IMR-90 (cell line): ENCODE measurements at regions not wholly inside any gene's neighbourhood (a gene's known extent, or its start where the extent isn't known, plus 50 kb on each side); places are given as distances from the start of the nearest gene placed in this dataset.
A peak's percentile ranks its signal among the peaks of the same experiment; 100 is the strongest.

Experiments
- BHLHE40 ChIP-seq: fragments of 150-350 bp; IDR thresholded peaks from 2 replicates; pipeline ENCODE4 v1.6.1; 2016; ENCODE audit warnings: mild to moderate bottlenecking, low read depth, low read length
- CEBPB ChIP-seq: IDR thresholded peaks from 2 replicates; pipeline ENCODE4 v1.6.1; 2012; ENCODE audit warnings: low read depth, low read length, improper control_type of control experiment
- CHD1 ChIP-seq: IDR thresholded peaks from 2 replicates; pipeline ENCODE4 v1.6.1; 2012; ENCODE audit warnings: low read depth, low read length, improper control_type of control experiment
- MAFK ChIP-seq: IDR thresholded peaks from 2 replicates; pipeline ENCODE4 v1.6.1; 2012; ENCODE audit warnings: low read depth, low read length, improper control_type of control experiment
- MAZ ChIP-seq: IDR thresholded peaks from 2 replicates; pipeline ENCODE4 v1.6.1; 2012; ENCODE audit warnings: low read depth, mild to moderate bottlenecking, low read length, improper control_type of control experiment, moderate library complexity, borderline replicate concordance
- MXI1 ChIP-seq: IDR thresholded peaks from 2 replicates; pipeline ENCODE4 v1.6.1; 2012; ENCODE audit warnings: low read depth, mild to moderate bottlenecking, low read length, moderate library complexity, borderline replicate concordance
- NFE2L2 ChIP-seq: fragments of 150-350 bp; IDR thresholded peaks from 2 replicates; pipeline ENCODE4 v1.6.1; 2016; ENCODE audit warnings: low read depth, mild to moderate bottlenecking, low read length
- POLR2A ChIP-seq: IDR thresholded peaks from 2 replicates; pipeline ENCODE4 v1.6.1; 2012; ENCODE audit warnings: mild to moderate bottlenecking, low read depth, low read length
- RAD21 ChIP-seq: IDR thresholded peaks from 2 replicates; pipeline ENCODE4 v1.6.1; 2012; ENCODE audit warnings: low read length, improper control_type of control experiment
- RCOR1 ChIP-seq: IDR thresholded peaks from 2 replicates; pipeline ENCODE4 v1.6.1; 2012; ENCODE audit warnings: mild to moderate bottlenecking, low read length, improper control_type of control experiment; ENCODE audit not compliant: insufficient replicate concordance
- TF ChIP-seq, protein P1 (sequence below): conservative IDR thresholded peaks from 2 replicates; pipeline ENCODE4 v1.5.1; 2012; ENCODE audit warnings: mild to moderate bottlenecking, low read depth, low read length, improper control_type of control experiment
- TF ChIP-seq, protein P2 (sequence below): fragments of 150-350 bp; IDR thresholded peaks from 2 replicates; pipeline ENCODE4 v1.6.1; 2017; ENCODE audit warnings: mild to moderate bottlenecking, antibody characterized with exemption, low read length, low read depth
- TF ChIP-seq, protein P3 (sequence below): fragments of 150-350 bp; IDR thresholded peaks from 2 replicates; pipeline ENCODE4 v1.6.1; 2016; ENCODE audit warnings: low read depth, mild to moderate bottlenecking, low read length, moderate library complexity, borderline replicate concordance

DNA sequence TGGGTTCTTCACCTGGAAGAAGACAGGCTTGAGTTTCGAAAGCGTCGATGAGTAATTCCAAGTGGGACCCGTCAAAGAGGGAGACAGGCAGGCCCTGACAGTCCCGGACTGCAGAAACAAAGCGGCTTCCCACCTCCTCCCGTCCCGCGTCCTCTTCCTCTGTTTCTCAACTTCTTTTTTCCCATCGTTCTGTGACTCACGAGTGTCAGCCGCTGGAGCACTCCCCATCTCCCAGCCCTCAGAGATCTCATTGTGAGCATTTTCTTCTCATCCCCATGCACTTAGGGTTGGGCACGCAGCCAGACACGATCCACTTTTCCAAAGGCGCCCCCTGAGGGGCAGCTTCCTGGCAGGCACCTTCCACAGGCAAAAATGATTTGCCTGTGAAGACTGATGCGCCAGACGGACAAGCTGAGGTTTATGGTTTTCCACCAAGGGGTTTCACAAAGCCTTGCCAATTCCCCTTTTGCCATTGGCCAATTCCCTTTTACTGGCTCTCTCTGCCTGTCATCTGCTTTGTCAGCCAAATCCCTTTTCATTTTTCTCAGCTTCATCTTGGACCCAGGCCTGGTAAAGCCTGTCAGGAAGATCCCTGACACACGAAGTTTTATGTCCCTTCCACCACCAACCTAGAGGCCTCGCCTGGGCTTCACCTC is 86.5 kb upstream of the ANKRD55 start:
- TF ChIP-seq, protein P1, sequence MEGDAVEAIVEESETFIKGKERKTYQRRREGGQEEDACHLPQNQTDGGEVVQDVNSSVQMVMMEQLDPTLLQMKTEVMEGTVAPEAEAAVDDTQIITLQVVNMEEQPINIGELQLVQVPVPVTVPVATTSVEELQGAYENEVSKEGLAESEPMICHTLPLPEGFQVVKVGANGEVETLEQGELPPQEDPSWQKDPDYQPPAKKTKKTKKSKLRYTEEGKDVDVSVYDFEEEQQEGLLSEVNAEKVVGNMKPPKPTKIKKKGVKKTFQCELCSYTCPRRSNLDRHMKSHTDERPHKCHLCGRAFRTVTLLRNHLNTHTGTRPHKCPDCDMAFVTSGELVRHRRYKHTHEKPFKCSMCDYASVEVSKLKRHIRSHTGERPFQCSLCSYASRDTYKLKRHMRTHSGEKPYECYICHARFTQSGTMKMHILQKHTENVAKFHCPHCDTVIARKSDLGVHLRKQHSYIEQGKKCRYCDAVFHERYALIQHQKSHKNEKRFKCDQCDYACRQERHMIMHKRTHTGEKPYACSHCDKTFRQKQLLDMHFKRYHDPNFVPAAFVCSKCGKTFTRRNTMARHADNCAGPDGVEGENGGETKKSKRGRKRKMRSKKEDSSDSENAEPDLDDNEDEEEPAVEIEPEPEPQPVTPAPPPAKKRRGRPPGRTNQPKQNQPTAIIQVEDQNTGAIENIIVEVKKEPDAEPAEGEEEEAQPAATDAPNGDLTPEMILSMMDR, result no peak
- TF ChIP-seq BHLHE40, result 0 out of 2 replicates have a peak, but pooled peaks have one; percentile 10
- TF ChIP-seq RCOR1, result no peak
- no peak for TF ChIP-seq POLR2A
- TF ChIP-seq, protein P2, sequence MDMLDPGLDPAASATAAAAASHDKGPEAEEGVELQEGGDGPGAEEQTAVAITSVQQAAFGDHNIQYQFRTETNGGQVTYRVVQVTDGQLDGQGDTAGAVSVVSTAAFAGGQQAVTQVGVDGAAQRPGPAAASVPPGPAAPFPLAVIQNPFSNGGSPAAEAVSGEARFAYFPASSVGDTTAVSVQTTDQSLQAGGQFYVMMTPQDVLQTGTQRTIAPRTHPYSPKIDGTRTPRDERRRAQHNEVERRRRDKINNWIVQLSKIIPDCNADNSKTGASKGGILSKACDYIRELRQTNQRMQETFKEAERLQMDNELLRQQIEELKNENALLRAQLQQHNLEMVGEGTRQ, result no peak
- no peak for TF ChIP-seq RAD21
- no peak for TF ChIP-seq MAZ
- no peak for TF ChIP-seq CHD1
- TF ChIP-seq MAFK, result no peak
- peak; percentile 52; the same call in 1 of the 2 replicates for TF ChIP-seq CEBPB
- no peak for TF ChIP-seq MXI1
- TF ChIP-seq, protein P3, sequence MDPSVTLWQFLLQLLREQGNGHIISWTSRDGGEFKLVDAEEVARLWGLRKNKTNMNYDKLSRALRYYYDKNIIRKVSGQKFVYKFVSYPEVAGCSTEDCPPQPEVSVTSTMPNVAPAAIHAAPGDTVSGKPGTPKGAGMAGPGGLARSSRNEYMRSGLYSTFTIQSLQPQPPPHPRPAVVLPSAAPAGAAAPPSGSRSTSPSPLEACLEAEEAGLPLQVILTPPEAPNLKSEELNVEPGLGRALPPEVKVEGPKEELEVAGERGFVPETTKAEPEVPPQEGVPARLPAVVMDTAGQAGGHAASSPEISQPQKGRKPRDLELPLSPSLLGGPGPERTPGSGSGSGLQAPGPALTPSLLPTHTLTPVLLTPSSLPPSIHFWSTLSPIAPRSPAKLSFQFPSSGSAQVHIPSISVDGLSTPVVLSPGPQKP, result no peak
- TF ChIP-seq NFE2L2, result no peak
